ENCODE measurements at regions not wholly inside any gene's neighbourhood (a gene's known extent, or its start where the extent isn't known, plus 50 kb on each side); places are given as distances from the start of the nearest gene placed in this dataset.

GRCh38 chr2:122750095-122750494 lies 994.6 kb downstream of the TSN start:
- intact Hi-C loops (cut with DNase I) = no loop called here
- H3K9me3 ChIP-seq = no peaks in the 10 kb centered on the region
- DNase-seq (no peak), ATAC-seq (no peak)
- no peak for TF ChIP-seq POLR2A (IDR thresholded peaks at IDR 0.05)
- TF ChIP-seq, protein P1, sequence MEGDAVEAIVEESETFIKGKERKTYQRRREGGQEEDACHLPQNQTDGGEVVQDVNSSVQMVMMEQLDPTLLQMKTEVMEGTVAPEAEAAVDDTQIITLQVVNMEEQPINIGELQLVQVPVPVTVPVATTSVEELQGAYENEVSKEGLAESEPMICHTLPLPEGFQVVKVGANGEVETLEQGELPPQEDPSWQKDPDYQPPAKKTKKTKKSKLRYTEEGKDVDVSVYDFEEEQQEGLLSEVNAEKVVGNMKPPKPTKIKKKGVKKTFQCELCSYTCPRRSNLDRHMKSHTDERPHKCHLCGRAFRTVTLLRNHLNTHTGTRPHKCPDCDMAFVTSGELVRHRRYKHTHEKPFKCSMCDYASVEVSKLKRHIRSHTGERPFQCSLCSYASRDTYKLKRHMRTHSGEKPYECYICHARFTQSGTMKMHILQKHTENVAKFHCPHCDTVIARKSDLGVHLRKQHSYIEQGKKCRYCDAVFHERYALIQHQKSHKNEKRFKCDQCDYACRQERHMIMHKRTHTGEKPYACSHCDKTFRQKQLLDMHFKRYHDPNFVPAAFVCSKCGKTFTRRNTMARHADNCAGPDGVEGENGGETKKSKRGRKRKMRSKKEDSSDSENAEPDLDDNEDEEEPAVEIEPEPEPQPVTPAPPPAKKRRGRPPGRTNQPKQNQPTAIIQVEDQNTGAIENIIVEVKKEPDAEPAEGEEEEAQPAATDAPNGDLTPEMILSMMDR (IDR thresholded peaks at IDR 0.05) = no peak
- 48 to 65% methylated on average over 1 of the region's 1 CpG for WGBS, 2 donors
- no peaks in the 10 kb centered on the region for H3K27me3 ChIP-seq
- H3K4me1 ChIP-seq = no peaks in the 10 kb centered on the region
- no peak overlapping the region for H3K4me3 ChIP-seq
- no peaks in the 10 kb centered on the region for H3K36me3 ChIP-seq (replicated peaks in 1 of 2; ENCODE audit: insufficient read depth in 1 of 2, low read depth in 2 of 2)
- H3K27ac ChIP-seq = no peak overlapping the region

- no peak for ATAC-seq
- intact Hi-C loops (cut with DNase I) = no loop called here
- DNase-seq = no peak
- H3K36me3 ChIP-seq (replicated peaks in 1 of 2; ENCODE audit: insufficient read depth in 1 of 2, low read depth in 2 of 2) = no peaks in the 10 kb centered on the region
- no peaks in the 10 kb centered on the region for H3K4me1 ChIP-seq
- no peak overlapping the region for H3K27ac ChIP-seq
- H3K27me3 ChIP-seq = no peaks in the 10 kb centered on the region
- no peaks in the 10 kb centered on the region for H3K9me3 ChIP-seq
- no peak overlapping the region for H3K4me3 ChIP-seq
- TF ChIP-seq, protein P1 (IDR thresholded peaks at IDR 0.05) = no peak
- no peak for TF ChIP-seq POLR2A (IDR thresholded peaks at IDR 0.05)
These were observed 995.4 kb downstream of the TSN start for GRCh38 chr2:122750808-122751207.

DNA sequence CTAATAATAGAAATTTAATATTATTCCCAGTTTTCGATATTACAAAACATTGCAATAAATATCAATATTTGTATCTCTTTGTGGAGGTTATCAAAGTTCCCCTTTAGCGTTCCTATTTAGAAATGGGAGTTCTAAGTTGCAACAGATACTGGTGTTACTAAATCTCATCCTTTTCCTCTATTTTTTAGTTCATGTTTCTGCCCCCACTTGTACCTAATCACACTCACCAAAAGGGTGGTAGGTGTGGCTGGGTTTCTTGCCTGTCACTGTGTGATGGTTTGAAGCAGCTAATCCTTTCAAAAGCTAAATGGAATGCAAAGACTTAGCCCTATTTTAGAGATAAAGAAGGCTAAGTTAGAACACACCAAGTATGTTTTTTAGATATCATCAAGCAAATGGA lies 997.9 kb downstream of the TSN start:
- no peak overlapping the region for H3K27ac ChIP-seq
- intact Hi-C loops (cut with DNase I) = no loop called here
- ATAC-seq (no peak), DNase-seq (no peak)
- TF ChIP-seq, protein P1 (IDR thresholded peaks at IDR 0.05) = no peak
- TF ChIP-seq POLR2A (IDR thresholded peaks at IDR 0.05) = no peak
- H3K27me3 ChIP-seq = no peaks in the 10 kb centered on the region
- no peaks in the 10 kb centered on the region for H3K36me3 ChIP-seq (replicated peaks in 1 of 2; ENCODE audit: insufficient read depth in 1 of 2, low read depth in 2 of 2)
- WGBS, 2 donors = 57 to 67% methylated on average over 2 of the region's 2 CpGs
- H3K9me3 ChIP-seq = no peaks in the 10 kb centered on the region
- no peak overlapping the region for H3K4me3 ChIP-seq
- H3K4me1 ChIP-seq = no peaks in the 10 kb centered on the region

DNA sequence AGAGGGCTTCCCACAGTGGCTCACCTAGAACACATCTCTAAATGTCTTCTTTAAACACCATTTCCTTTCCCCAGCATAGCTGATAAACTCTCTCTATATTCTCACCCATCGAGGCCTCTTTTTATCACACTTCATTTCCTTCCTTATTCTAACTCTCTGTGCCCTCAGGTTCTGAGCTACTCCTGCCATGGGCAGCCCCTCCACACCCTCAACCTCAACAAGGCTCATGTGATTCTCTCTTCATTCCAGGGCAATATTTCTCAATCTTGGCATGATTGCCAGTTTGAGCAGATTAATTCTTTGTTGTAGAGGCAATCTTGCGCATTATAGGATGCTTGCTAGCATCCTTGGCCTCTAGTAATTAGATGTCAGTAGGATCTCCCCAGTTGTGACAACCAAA lies 999.1 kb downstream of the TSN start:
- intact Hi-C loops (cut with DNase I) = no loop called here
- WGBS, 2 donors = 43 to 66% methylated on average over 2 of the region's 2 CpGs
- Histone ChIP-seq H3K4me1 (no peaks in the 10 kb centered on the region), H3K9me3 (no peaks in the 10 kb centered on the region), H3K36me3 (replicated peaks in 1 of 2; ENCODE audit: insufficient read depth in 1 of 2, low read depth in 2 of 2) (no peaks in the 10 kb centered on the region), H3K27ac (no peak overlapping the region), H3K4me3 (no peak overlapping the region), H3K27me3 (no peaks in the 10 kb centered on the region)
- no peak for DNase-seq
- no peak for ATAC-seq
- no peak for TF ChIP-seq POLR2A (IDR thresholded peaks at IDR 0.05)
- TF ChIP-seq, protein P1 (IDR thresholded peaks at IDR 0.05) = no peak

- WGBS, 2 donors = 56 to 72% methylated on average over 3 of the region's 3 CpGs
- ATAC-seq (no peak), DNase-seq (no peak)
- Histone ChIP-seq H3K27ac (no peak overlapping the region), H3K36me3 (replicated peaks in 1 of 2; ENCODE audit: insufficient read depth in 1 of 2, low read depth in 2 of 2) (no peaks in the 10 kb centered on the region), H3K4me1 (no peaks in the 10 kb centered on the region), H3K9me3 (no peaks in the 10 kb centered on the region), H3K27me3 (no peaks in the 10 kb centered on the region), H3K4me3 (no peak overlapping the region)
- intact Hi-C loops (cut with DNase I) = no loop called here
- no peak for TF ChIP-seq POLR2A (IDR thresholded peaks at IDR 0.05)
- TF ChIP-seq, protein P1 (IDR thresholded peaks at IDR 0.05) = no peak
These were observed 999.9 kb downstream of the TSN start for GRCh38 chr2:122755281-122755780.

All from body of pancreas (tissue), 4 donors.